ENCODE measurements at regions not wholly inside any gene's neighbourhood (a gene's known extent, or its start where the extent isn't known, plus 50 kb on each side); places are given as distances from the start of the nearest gene placed in this dataset.

DNA sequence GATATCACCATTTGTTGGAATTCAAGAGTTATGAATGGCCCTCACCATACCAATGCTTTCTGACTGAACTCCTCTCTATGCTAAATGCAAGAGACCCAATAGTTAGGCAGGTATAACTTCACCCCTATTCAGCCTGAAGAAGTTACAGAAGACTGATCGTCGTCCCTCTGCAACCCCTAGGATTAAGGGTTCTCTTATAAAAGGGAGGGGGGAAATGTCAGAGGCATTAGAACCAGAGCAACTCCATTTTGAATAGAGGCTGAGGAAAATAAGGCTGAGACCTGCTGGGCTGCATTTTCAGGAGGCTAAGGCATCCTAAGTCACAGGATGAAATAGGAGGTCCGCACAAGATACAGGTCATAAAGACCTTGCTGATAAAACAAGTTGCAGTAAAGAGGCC lies 494.3 kb downstream of the SPRY1 start:
- no peak for TF ChIP-seq POLR2A (IDR thresholded peaks at IDR 0.05)
- TF ChIP-seq, protein P1, sequence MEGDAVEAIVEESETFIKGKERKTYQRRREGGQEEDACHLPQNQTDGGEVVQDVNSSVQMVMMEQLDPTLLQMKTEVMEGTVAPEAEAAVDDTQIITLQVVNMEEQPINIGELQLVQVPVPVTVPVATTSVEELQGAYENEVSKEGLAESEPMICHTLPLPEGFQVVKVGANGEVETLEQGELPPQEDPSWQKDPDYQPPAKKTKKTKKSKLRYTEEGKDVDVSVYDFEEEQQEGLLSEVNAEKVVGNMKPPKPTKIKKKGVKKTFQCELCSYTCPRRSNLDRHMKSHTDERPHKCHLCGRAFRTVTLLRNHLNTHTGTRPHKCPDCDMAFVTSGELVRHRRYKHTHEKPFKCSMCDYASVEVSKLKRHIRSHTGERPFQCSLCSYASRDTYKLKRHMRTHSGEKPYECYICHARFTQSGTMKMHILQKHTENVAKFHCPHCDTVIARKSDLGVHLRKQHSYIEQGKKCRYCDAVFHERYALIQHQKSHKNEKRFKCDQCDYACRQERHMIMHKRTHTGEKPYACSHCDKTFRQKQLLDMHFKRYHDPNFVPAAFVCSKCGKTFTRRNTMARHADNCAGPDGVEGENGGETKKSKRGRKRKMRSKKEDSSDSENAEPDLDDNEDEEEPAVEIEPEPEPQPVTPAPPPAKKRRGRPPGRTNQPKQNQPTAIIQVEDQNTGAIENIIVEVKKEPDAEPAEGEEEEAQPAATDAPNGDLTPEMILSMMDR (IDR thresholded peaks at IDR 0.05) = no peak
- Histone ChIP-seq H3K9me3 (no peaks in the 10 kb centered on the region), H3K4me1 (peaks cover 0 to 8% (median 0%) of the 10 kb centered on the region in 4 donors), H3K4me3 (no peak overlapping the region), H3K27me3 (no peaks in the 10 kb centered on the region), H3K27ac (no peak overlapping the region), H3K36me3 (no peaks in the 10 kb centered on the region)
- no peak for DNase-seq

- no peaks in the 10 kb centered on the region for H3K27me3 ChIP-seq
- no peak for DNase-seq
- TF ChIP-seq, protein P1 (IDR thresholded peaks at IDR 0.05) = no peak
- no peak for TF ChIP-seq POLR2A (IDR thresholded peaks at IDR 0.05)
- H3K27ac ChIP-seq = peak overlapping the region in 1 of 4 donors; percentile 29
- H3K4me3 ChIP-seq = no peak overlapping the region
- H3K9me3 ChIP-seq = no peaks in the 10 kb centered on the region
- H3K4me1 ChIP-seq = peaks cover 0 to 12% (median 0%) of the 10 kb centered on the region in 4 donors
- no peaks in the 10 kb centered on the region for H3K36me3 ChIP-seq
These were observed 495.3 kb downstream of the SPRY1 start for GRCh38 chr4:123891881-123892280.

DNA sequence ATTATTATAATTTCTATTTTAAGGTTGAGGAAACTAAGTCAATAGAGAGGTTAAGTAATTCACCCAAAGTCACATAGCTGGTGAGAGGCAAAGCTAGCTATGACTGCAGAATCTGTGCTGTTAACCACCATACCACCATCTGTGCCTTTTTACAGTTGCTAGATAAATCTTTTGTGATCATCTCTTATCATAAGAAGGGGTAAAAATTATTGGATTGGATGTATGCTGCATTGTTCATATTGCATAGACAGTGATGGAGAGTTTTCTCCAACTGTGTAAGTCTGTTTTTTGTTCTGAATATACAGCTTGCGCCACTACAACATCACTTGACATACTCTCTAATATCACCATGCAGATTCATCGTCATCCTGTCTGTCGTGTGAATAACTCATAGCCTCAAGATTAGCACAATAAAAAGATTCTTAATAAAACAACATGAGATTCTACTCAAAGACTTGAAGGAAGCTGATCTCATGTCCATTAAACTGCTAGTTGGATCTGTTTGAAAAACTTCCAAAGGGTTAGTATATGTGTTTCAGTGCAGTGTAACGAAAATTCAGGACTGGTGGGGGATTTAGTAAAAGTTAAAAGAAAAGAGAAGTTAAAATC lies 495.9 kb downstream of the SPRY1 start:
- no peak for TF ChIP-seq POLR2A (IDR thresholded peaks at IDR 0.05)
- Histone ChIP-seq H3K9me3 (no peaks in the 10 kb centered on the region), H3K27me3 (no peaks in the 10 kb centered on the region), H3K4me1 (peaks cover 0 to 12% (median 0%) of the 10 kb centered on the region in 4 donors), H3K27ac (peak overlapping the region in 1 of 4 donors; percentile 42), H3K36me3 (no peaks in the 10 kb centered on the region), H3K4me3 (no peak overlapping the region)
- DNase-seq = no peak

- Histone ChIP-seq H3K4me1 (peaks cover 0 to 12% (median 0%) of the 10 kb centered on the region in 4 donors), H3K36me3 (no peaks in the 10 kb centered on the region), H3K27ac (peak overlapping the region in 2 of 4 donors; percentile 35 to 42), H3K9me3 (no peaks in the 10 kb centered on the region), H3K27me3 (no peaks in the 10 kb centered on the region), H3K4me3 (peak overlapping the region in 1 of 4 donors; percentile 6)
- TF ChIP-seq, protein P1 (IDR thresholded peaks at IDR 0.05) = no peak
- no peak for TF ChIP-seq POLR2A (IDR thresholded peaks at IDR 0.05)
- DNase-seq = no peak
These were observed 496.7 kb downstream of the SPRY1 start for GRCh38 chr4:123893011-123893981.

GRCh38 chr4:123896446-123897071 lies 500.0 kb downstream of the SPRY1 start:
- H3K27ac ChIP-seq = no peak overlapping the region
- DNase-seq = no peak
- no peaks in the 10 kb centered on the region for H3K27me3 ChIP-seq
- no peaks in the 10 kb centered on the region for H3K9me3 ChIP-seq
- no peak overlapping the region for H3K4me3 ChIP-seq
- H3K4me1 ChIP-seq = peaks cover 0 to 12% (median 0%) of the 10 kb centered on the region in 4 donors
- no peak for TF ChIP-seq POLR2A (IDR thresholded peaks at IDR 0.05)
- TF ChIP-seq, protein P1 (IDR thresholded peaks at IDR 0.05) = no peak
- no peaks in the 10 kb centered on the region for H3K36me3 ChIP-seq
